Fibroblast of the aortic adventitia (primary cell): ENCODE measurements at regions not wholly inside any gene's neighbourhood (a gene's known extent, or its start where the extent isn't known, plus 50 kb on each side); places are given as distances from the start of the nearest gene placed in this dataset. TPM values are rescaled to one million over a fixed set of nuclear protein-coding genes. Genes with fewer than 3 reads are reported as not detected.
"Not testable (repeated sequence)": the region's sequence is repeated elsewhere in the genome, so short reads cannot be mapped to it uniquely, and the experiment has no call there.

Experiments used
- DNase-seq: peaks from one replicate; pipeline ENCODE4 v3.0.0-alpha.2; 2010; ENCODE audit warnings: low read depth
- H3K4me3 ChIP-seq: 2 replicates; pipeline ENCODE4 v1.5.1; 2011; ENCODE audit warnings: low read depth, mild to moderate bottlenecking, control low read depth, low read length, moderate library complexity
- small RNA-seq: library from RNA; depleted of rRNA; stranded (forward); fragments of <200 nt; gene quantifications from one replicate; pipeline ENCODE3, GENCODE V24; 2012
- TF ChIP-seq, protein P1 (sequence below): IDR thresholded peaks from 2 replicates; pipeline ENCODE4 v1.5.1; 2011; ENCODE audit warnings: mild to moderate bottlenecking, low read length, control low read depth, inconsistent platforms; ENCODE audit not compliant: insufficient read depth

DNA sequence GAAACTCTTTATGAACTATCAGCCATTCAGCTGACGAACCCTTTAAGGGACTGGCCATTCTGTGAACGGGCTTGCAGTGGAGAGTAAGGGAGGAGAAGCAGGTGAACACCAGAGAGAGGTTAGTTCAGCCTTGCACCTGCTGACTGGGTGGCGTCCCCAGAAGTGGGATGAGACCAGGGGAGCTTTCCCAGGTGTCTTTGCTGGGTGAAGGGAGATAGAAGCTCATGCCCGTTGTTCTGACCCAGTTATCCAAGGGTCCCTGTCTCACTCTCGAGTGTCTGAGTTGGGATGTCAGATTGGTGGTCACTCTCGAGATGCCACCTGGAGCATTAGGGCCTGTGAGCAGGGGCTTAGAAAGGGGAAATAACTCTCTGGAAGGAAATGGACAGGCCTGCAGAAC, 68.7 kb downstream of the MSX2 start:
- no peak overlapping the region for H3K4me3 ChIP-seq
- TF ChIP-seq, protein P1, sequence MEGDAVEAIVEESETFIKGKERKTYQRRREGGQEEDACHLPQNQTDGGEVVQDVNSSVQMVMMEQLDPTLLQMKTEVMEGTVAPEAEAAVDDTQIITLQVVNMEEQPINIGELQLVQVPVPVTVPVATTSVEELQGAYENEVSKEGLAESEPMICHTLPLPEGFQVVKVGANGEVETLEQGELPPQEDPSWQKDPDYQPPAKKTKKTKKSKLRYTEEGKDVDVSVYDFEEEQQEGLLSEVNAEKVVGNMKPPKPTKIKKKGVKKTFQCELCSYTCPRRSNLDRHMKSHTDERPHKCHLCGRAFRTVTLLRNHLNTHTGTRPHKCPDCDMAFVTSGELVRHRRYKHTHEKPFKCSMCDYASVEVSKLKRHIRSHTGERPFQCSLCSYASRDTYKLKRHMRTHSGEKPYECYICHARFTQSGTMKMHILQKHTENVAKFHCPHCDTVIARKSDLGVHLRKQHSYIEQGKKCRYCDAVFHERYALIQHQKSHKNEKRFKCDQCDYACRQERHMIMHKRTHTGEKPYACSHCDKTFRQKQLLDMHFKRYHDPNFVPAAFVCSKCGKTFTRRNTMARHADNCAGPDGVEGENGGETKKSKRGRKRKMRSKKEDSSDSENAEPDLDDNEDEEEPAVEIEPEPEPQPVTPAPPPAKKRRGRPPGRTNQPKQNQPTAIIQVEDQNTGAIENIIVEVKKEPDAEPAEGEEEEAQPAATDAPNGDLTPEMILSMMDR, result no peak
- no peak for DNase-seq

DNA sequence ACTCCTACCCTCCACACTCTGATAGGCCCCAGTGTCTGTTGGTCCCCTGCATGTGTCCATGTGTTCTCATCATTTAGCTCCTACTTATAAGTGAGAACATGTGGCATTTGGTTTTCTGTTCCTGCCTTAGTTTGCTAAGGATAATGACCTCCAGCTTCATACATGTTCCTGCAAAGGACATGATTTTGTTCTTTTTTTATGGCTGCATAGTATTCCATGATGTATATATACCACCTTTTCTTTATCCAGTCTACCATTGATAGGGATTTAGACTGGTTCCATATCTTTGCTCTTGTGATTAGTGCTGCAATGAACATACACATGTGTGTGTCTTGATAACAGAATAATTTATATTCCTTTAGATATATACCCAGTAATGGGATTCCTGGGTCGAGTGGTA, 67.9 kb downstream of the MSX2 start:
- DNase-seq, H3K4me3 ChIP-seq: not testable (repeated sequence)

DNA sequence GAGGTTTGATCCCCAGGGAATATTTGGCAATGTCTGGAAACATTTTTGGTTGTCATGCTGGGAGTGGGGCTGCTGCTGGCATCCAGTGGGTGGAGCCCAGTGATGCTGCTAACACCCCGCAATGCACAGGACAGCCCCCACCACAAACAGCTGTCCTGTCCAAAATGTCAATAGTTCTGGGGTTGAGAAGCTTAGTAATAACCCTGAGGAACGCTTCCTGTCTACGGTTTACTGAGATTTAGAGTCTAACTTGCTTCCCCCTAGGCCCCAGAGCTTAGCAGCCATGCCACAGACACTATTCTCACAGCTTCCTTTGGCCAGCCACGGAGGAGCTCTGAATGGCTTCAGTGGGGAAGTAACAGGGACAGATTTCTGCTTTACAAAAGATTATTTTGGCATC, 66.5 kb downstream of the MSX2 start:
- TF ChIP-seq, protein P1, result no peak
- DNase-seq, result no peak

DNA sequence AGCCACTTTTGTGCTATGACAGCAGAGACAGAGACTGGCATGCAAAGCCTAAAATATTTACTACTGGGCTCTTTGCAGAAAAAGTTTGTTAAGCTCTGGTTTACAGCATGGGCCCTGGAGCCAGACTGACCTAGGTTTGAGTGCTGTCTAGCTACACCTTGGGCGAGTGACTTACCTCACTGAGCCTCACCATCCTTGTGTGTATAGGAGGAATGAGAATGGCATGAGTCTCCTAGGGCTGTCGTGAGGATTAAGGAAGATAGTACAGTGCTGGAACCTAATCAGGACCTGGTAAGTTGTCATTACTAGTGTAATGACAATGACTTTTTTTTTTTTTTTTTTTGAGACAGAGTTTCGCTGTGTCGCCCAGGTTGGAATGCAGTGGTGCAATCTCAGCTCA, 65.2 kb downstream of the MSX2 start:
- TF ChIP-seq, protein P1, result no peak
- no peak overlapping the region for H3K4me3 ChIP-seq
- DNase-seq, result no peak

More for the DNA sequence above, 66.5 kb downstream of the MSX2 start:
- H3K4me3 ChIP-seq, result no peak overlapping the region

DNA sequence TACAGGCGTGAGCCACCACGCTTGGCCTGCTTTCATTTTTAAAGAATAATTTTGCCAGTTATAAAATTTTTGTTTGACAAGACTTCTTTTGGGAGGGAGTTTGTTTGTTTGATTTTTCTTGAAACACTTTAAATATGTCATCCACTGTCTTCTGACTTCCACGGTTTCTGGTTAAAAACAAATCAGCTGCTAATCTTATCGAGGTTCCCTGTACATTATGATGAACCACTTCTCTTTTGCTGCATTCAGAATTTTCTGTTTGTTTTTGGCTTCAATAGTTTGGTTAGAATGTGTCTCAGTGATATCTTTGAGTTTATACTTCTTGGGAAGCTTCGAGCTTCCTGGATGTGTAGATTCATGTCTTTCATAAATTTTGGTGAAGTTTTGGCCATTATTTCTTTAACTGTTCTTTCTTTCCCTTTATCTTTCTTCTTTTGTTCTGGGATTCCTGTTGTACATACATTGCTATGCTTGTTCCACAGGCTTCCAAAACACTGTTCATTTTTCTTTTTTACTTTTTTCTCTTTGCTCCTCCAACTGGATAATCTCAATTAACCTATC, 60.8 kb downstream of the MSX2 start:
- DNase-seq, result no peak
- TF ChIP-seq, protein P1, result no peak
- H3K4me3 ChIP-seq, result no peak overlapping the region

Small RNA genes lying in the stretch of these regions (small RNA-seq; reads per million reads assigned to genes)
- not detected for gene AC008413.1
